Stimulated activated CD4-positive, alpha-beta T cell treated with anti-CD3 and anti-CD28 coated beads, Interleukin-15, amount 100 ng/mL, for 1 hour (primary cell): ENCODE measurements at regions not wholly inside any gene's neighbourhood (a gene's known extent, or its start where the extent isn't known, plus 50 kb on each side); places are given as distances from the start of the nearest gene placed in this dataset.
"Not testable (repeated sequence)": the region's sequence is repeated elsewhere in the genome, so short reads cannot be mapped to it uniquely, and the experiment has no call there.

ENCODE experiments used
- DNase-seq, 2 donors: peaks; one replicate each; pipeline ENCODE4 v3.0.0-alpha.2; 2020; ENCODE audit warnings: low read depth in 1 of 2, low spot score in 1 of 2

GRCh38 chr10:6819301-6819700, 239.2 kb upstream of the PRKCQ start:
- no peak for DNase-seq

GRCh38 chr10:6817770-6818169, 237.7 kb upstream of the PRKCQ start:
- DNase-seq, result no peak

GRCh38 chr10:6815346-6815745, 235.3 kb upstream of the PRKCQ start:
- no peak for DNase-seq

GRCh38 chr10:6813856-6814255, 233.8 kb upstream of the PRKCQ start:
- no peak for DNase-seq

GRCh38 chr10:6813306-6813705, 233.2 kb upstream of the PRKCQ start:
- DNase-seq, result no peak

- DNase-seq, result no peak
These were observed 231.1 kb upstream of the PRKCQ start for GRCh38 chr10:6811153-6811552.

- no peak for DNase-seq
These were observed 223.3 kb upstream of the PRKCQ start for GRCh38 chr10:6803427-6803783.

- DNase-seq, result no peak
These were observed 222.8 kb upstream of the PRKCQ start for GRCh38 chr10:6802759-6803426.

GRCh38 chr10:6796231-6796630, 216.2 kb upstream of the PRKCQ start:
- no peak for DNase-seq

GRCh38 chr10:6795541-6795940, 215.5 kb upstream of the PRKCQ start:
- no peak for DNase-seq

- not testable (repeated sequence) for DNase-seq
These were observed 214.8 kb upstream of the PRKCQ start for GRCh38 chr10:6794841-6795240.

- DNase-seq, result no peak
These were observed 214.4 kb upstream of the PRKCQ start for GRCh38 chr10:6794441-6794840.

- DNase-seq, result no peak
These were observed 208.7 kb upstream of the PRKCQ start for GRCh38 chr10:6788731-6789130.

- no peak for DNase-seq
These were observed 208.2 kb upstream of the PRKCQ start for GRCh38 chr10:6788231-6788630.

- no peak for DNase-seq
These were observed 207.6 kb upstream of the PRKCQ start for GRCh38 chr10:6787718-6788117.

GRCh38 chr10:6787091-6787490, 207.0 kb upstream of the PRKCQ start:
- DNase-seq, result no peak

- no peak for DNase-seq
These were observed 206.5 kb upstream of the PRKCQ start for GRCh38 chr10:6786579-6787031.

GRCh38 chr10:6784429-6784828, 204.4 kb upstream of the PRKCQ start:
- DNase-seq, result not testable (repeated sequence)

GRCh38 chr10:6783471-6783870, 203.4 kb upstream of the PRKCQ start:
- no peak for DNase-seq

GRCh38 chr10:6782378-6782777, 202.3 kb upstream of the PRKCQ start:
- DNase-seq, result no peak

- no peak for DNase-seq
These were observed 201.2 kb upstream of the PRKCQ start for GRCh38 chr10:6781133-6781770.

- DNase-seq, result no peak
These were observed 200.1 kb upstream of the PRKCQ start for GRCh38 chr10:6780008-6780677.
